HS-5 (cell line): ENCODE measurements at regions not wholly inside any gene's neighbourhood (a gene's known extent, or its start where the extent isn't known, plus 50 kb on each side); places are given as distances from the start of the nearest gene placed in this dataset.
"Not testable (repeated sequence)": the region's sequence is repeated elsewhere in the genome, so short reads cannot be mapped to it uniquely, and the experiment has no call there.

Experiments
- DNase-seq: peaks from one replicate; pipeline ENCODE4 v3.0.0-alpha.2; 2012; ENCODE audit warnings: low read depth

- DNase-seq = peak; percentile 100
These were observed 180.3 kb upstream of the ZNF217 start for GRCh38 chr20:53773792-53774401.

GRCh38 chr20:53773066-53773791, 179.6 kb upstream of the ZNF217 start:
- not testable (repeated sequence) for DNase-seq

GRCh38 chr20:53769041-53769440, 175.4 kb upstream of the ZNF217 start:
- DNase-seq = no peak

GRCh38 chr20:53768329-53768728, 174.7 kb upstream of the ZNF217 start:
- DNase-seq = no peak

- DNase-seq = no peak
These were observed 173.7 kb upstream of the ZNF217 start for GRCh38 chr20:53767206-53767930.

GRCh38 chr20:53764415-53764800, 170.8 kb upstream of the ZNF217 start:
- DNase-seq = no peak

- no peak for DNase-seq
These were observed 170.2 kb upstream of the ZNF217 start for GRCh38 chr20:53763707-53764414.

GRCh38 chr20:53762423-53762798, 168.8 kb upstream of the ZNF217 start:
- DNase-seq = not testable (repeated sequence)

GRCh38 chr20:53760025-53760441, 166.4 kb upstream of the ZNF217 start:
- no peak for DNase-seq

- no peak for DNase-seq
These were observed 163.9 kb upstream of the ZNF217 start for GRCh38 chr20:53757472-53757913.

- no peak for DNase-seq
These were observed 162.3 kb upstream of the ZNF217 start for GRCh38 chr20:53755733-53756531.

GRCh38 chr20:53753880-53754459, 160.3 kb upstream of the ZNF217 start:
- no peak for DNase-seq

- DNase-seq = no peak
These were observed 159.6 kb upstream of the ZNF217 start for GRCh38 chr20:53752971-53753879.

- no peak for DNase-seq
These were observed 158.9 kb upstream of the ZNF217 start for GRCh38 chr20:53752583-53752970.

GRCh38 chr20:53751620-53752318, 158.1 kb upstream of the ZNF217 start:
- no peak for DNase-seq

GRCh38 chr20:53750827-53751619, 157.4 kb upstream of the ZNF217 start:
- no peak for DNase-seq

GRCh38 chr20:53749499-53749898, 155.9 kb upstream of the ZNF217 start:
- no peak for DNase-seq

- DNase-seq = no peak
These were observed 155.3 kb upstream of the ZNF217 start for GRCh38 chr20:53748821-53749421.
